ENCODE measurements at regions not wholly inside any gene's neighbourhood (a gene's known extent, or its start where the extent isn't known, plus 50 kb on each side); places are given as distances from the start of the nearest gene placed in this dataset.

- H3K27me3 Mint-ChIP-seq (ENCODE audit: insufficient read depth), result peaks cover 2% of the 10 kb centered on the region
- no peaks in the 10 kb centered on the region for H3K9me3 Mint-ChIP-seq
- H3K27ac Mint-ChIP-seq, result no peak overlapping the region
- H3K4me1 Mint-ChIP-seq (ENCODE audit: low read depth), result no peaks in the 10 kb centered on the region
- no peaks in the 10 kb centered on the region for H3K36me3 Mint-ChIP-seq (ENCODE audit: low read depth)
- H3K4me3 Mint-ChIP-seq, result no peak overlapping the region
- intact Hi-C loops (cut with micrococcal nuclease), result no loop called here
- DNase-seq (ENCODE audit: low spot score), result no peak
These were observed 976.7 kb upstream of the TMEM132C start for GRCh38 chr12:127290251-127290650.

GRCh38 chr12:127292736-127293135, 974.2 kb upstream of the TMEM132C start:
- DNase-seq (ENCODE audit: low spot score), result no peak
- H3K27ac Mint-ChIP-seq, result no peak overlapping the region
- H3K4me1 Mint-ChIP-seq (ENCODE audit: low read depth), result no peaks in the 10 kb centered on the region
- H3K9me3 Mint-ChIP-seq, result no peaks in the 10 kb centered on the region
- H3K27me3 Mint-ChIP-seq (ENCODE audit: insufficient read depth), result peaks cover 2% of the 10 kb centered on the region
- H3K4me3 Mint-ChIP-seq, result no peak overlapping the region
- intact Hi-C loops (cut with micrococcal nuclease), result no loop called here
- H3K36me3 Mint-ChIP-seq (ENCODE audit: low read depth), result no peaks in the 10 kb centered on the region

GRCh38 chr12:127293507-127294310, 973.3 kb upstream of the TMEM132C start:
- no peak overlapping the region for H3K27ac Mint-ChIP-seq
- no peaks in the 10 kb centered on the region for H3K36me3 Mint-ChIP-seq (ENCODE audit: low read depth)
- no peaks in the 10 kb centered on the region for H3K4me1 Mint-ChIP-seq (ENCODE audit: low read depth)
- intact Hi-C loops (cut with micrococcal nuclease), result no loop called here
- peaks cover 2% of the 10 kb centered on the region for H3K27me3 Mint-ChIP-seq (ENCODE audit: insufficient read depth)
- no peak overlapping the region for H3K4me3 Mint-ChIP-seq
- no peaks in the 10 kb centered on the region for H3K9me3 Mint-ChIP-seq
- DNase-seq (ENCODE audit: low spot score), result peak; percentile 2

GRCh38 chr12:127294651-127295210, 972.2 kb upstream of the TMEM132C start:
- no peak overlapping the region for H3K27ac Mint-ChIP-seq
- peaks cover 2% of the 10 kb centered on the region for H3K27me3 Mint-ChIP-seq (ENCODE audit: insufficient read depth)
- H3K36me3 Mint-ChIP-seq (ENCODE audit: low read depth), result no peaks in the 10 kb centered on the region
- DNase-seq (ENCODE audit: low spot score), result no peak
- H3K4me3 Mint-ChIP-seq, result no peak overlapping the region
- intact Hi-C loops (cut with micrococcal nuclease), result no loop called here
- no peaks in the 10 kb centered on the region for H3K4me1 Mint-ChIP-seq (ENCODE audit: low read depth)
- H3K9me3 Mint-ChIP-seq, result no peaks in the 10 kb centered on the region

- DNase-seq (ENCODE audit: low spot score), result no peak
- Mint-ChIP-seq H3K36me3 (ENCODE audit: low read depth) (no peaks in the 10 kb centered on the region), H3K9me3 (no peaks in the 10 kb centered on the region), H3K27me3 (ENCODE audit: insufficient read depth) (peaks cover 2% of the 10 kb centered on the region), H3K4me1 (ENCODE audit: low read depth) (no peaks in the 10 kb centered on the region), H3K27ac (no peak overlapping the region), H3K4me3 (no peak overlapping the region)
- intact Hi-C loops (cut with micrococcal nuclease), result no loop called here
These were observed 971.3 kb upstream of the TMEM132C start for GRCh38 chr12:127295630-127296029.

- Mint-ChIP-seq H3K36me3 (ENCODE audit: low read depth) (no peaks in the 10 kb centered on the region), H3K4me1 (ENCODE audit: low read depth) (no peaks in the 10 kb centered on the region), H3K27me3 (ENCODE audit: insufficient read depth) (peaks cover 2% of the 10 kb centered on the region), H3K9me3 (no peaks in the 10 kb centered on the region), H3K4me3 (no peak overlapping the region), H3K27ac (no peak overlapping the region)
- intact Hi-C loops (cut with micrococcal nuclease), result no loop called here
- DNase-seq (ENCODE audit: low spot score), result no peak
These were observed 970.4 kb upstream of the TMEM132C start for GRCh38 chr12:127296591-127296990.

GRCh38 chr12:127297327-127297726, 969.6 kb upstream of the TMEM132C start:
- DNase-seq (ENCODE audit: low spot score), result no peak
- H3K36me3 Mint-ChIP-seq (ENCODE audit: low read depth), result no peaks in the 10 kb centered on the region
- H3K4me1 Mint-ChIP-seq (ENCODE audit: low read depth), result no peaks in the 10 kb centered on the region
- no peak overlapping the region for H3K4me3 Mint-ChIP-seq
- no peak overlapping the region for H3K27ac Mint-ChIP-seq
- intact Hi-C loops (cut with micrococcal nuclease), result no loop called here
- peaks cover 2% of the 10 kb centered on the region for H3K27me3 Mint-ChIP-seq (ENCODE audit: insufficient read depth)
- no peaks in the 10 kb centered on the region for H3K9me3 Mint-ChIP-seq

- DNase-seq (ENCODE audit: low spot score), result no peak
- no peak overlapping the region for H3K4me3 Mint-ChIP-seq
- H3K9me3 Mint-ChIP-seq, result no peaks in the 10 kb centered on the region
- intact Hi-C loops (cut with micrococcal nuclease), result no loop called here
- no peaks in the 10 kb centered on the region for H3K36me3 Mint-ChIP-seq (ENCODE audit: low read depth)
- H3K4me1 Mint-ChIP-seq (ENCODE audit: low read depth), result no peaks in the 10 kb centered on the region
- peaks cover 1% of the 10 kb centered on the region for H3K27me3 Mint-ChIP-seq (ENCODE audit: insufficient read depth)
- H3K27ac Mint-ChIP-seq, result no peak overlapping the region
These were observed 966.9 kb upstream of the TMEM132C start for GRCh38 chr12:127300075-127300474.

GRCh38 chr12:127300753-127301152, 966.2 kb upstream of the TMEM132C start:
- Mint-ChIP-seq H3K9me3 (no peaks in the 10 kb centered on the region), H3K36me3 (ENCODE audit: low read depth) (no peaks in the 10 kb centered on the region), H3K27ac (no peak overlapping the region), H3K4me3 (no peak overlapping the region), H3K4me1 (ENCODE audit: low read depth) (no peaks in the 10 kb centered on the region), H3K27me3 (ENCODE audit: insufficient read depth) (no peaks in the 10 kb centered on the region)
- intact Hi-C loops (cut with micrococcal nuclease), result no loop called here
- DNase-seq (ENCODE audit: low spot score), result no peak

GRCh38 chr12:127301876-127302275, 965.1 kb upstream of the TMEM132C start:
- intact Hi-C loops (cut with micrococcal nuclease), result no loop called here
- Mint-ChIP-seq H3K9me3 (no peaks in the 10 kb centered on the region), H3K36me3 (ENCODE audit: low read depth) (no peaks in the 10 kb centered on the region), H3K4me1 (ENCODE audit: low read depth) (no peaks in the 10 kb centered on the region), H3K27ac (no peak overlapping the region), H3K4me3 (no peak overlapping the region), H3K27me3 (ENCODE audit: insufficient read depth) (no peaks in the 10 kb centered on the region)
- no peak for DNase-seq (ENCODE audit: low spot score)

GRCh38 chr12:127304751-127305725, 961.9 kb upstream of the TMEM132C start:
- Mint-ChIP-seq H3K4me1 (ENCODE audit: low read depth) (no peaks in the 10 kb centered on the region), H3K36me3 (ENCODE audit: low read depth) (no peaks in the 10 kb centered on the region), H3K4me3 (no peak overlapping the region), H3K27ac (no peak overlapping the region), H3K27me3 (ENCODE audit: insufficient read depth) (no peaks in the 10 kb centered on the region), H3K9me3 (peaks cover 3% of the 10 kb centered on the region)
- no peak for DNase-seq (ENCODE audit: low spot score)
- intact Hi-C loops (cut with micrococcal nuclease), result no loop called here

GRCh38 chr12:127306604-127307215, 960.3 kb upstream of the TMEM132C start:
- H3K36me3 Mint-ChIP-seq (ENCODE audit: low read depth), result no peaks in the 10 kb centered on the region
- no peak overlapping the region for H3K4me3 Mint-ChIP-seq
- H3K27ac Mint-ChIP-seq, result no peak overlapping the region
- DNase-seq (ENCODE audit: low spot score), result no peak
- peaks cover 3% of the 10 kb centered on the region for H3K9me3 Mint-ChIP-seq
- no peaks in the 10 kb centered on the region for H3K27me3 Mint-ChIP-seq (ENCODE audit: insufficient read depth)
- H3K4me1 Mint-ChIP-seq (ENCODE audit: low read depth), result no peaks in the 10 kb centered on the region
- intact Hi-C loops (cut with micrococcal nuclease), result no loop called here
